ENCODE measurements at regions not wholly inside any gene's neighbourhood (a gene's known extent, or its start where the extent isn't known, plus 50 kb on each side); places are given as distances from the start of the nearest gene placed in this dataset.
A peak's percentile ranks its signal among the peaks of the same experiment; 100 is the strongest.

GRCh38 chr2:12217175-12217574 lies 470.7 kb downstream of the LPIN1 start:
- DNase-seq, result no peak
- Histone ChIP-seq H3K4me3 (no peak overlapping the region), H3K36me3 (no peaks in the 10 kb centered on the region), H3K9me3 (peaks cover 2% of the 10 kb centered on the region), H3K27me3 (no peaks in the 10 kb centered on the region)

GRCh38 chr2:12219761-12220160 lies 473.3 kb downstream of the LPIN1 start:
- no peak overlapping the region for H3K4me3 ChIP-seq

GRCh38 chr2:12221584-12221983 lies 475.2 kb downstream of the LPIN1 start:
- Histone ChIP-seq H3K27me3 (no peaks in the 10 kb centered on the region), H3K36me3 (no peaks in the 10 kb centered on the region), H3K9me3 (peaks cover 37% of the 10 kb centered on the region), H3K4me3 (no peak overlapping the region)
- DNase-seq, result no peak

More at GRCh38 chr2:12219761-12220160, 473.3 kb downstream of the LPIN1 start:
- Histone ChIP-seq H3K9me3 (peaks cover 27% of the 10 kb centered on the region), H3K36me3 (no peaks in the 10 kb centered on the region), H3K27me3 (no peaks in the 10 kb centered on the region)
- DNase-seq, result no peak

DNA sequence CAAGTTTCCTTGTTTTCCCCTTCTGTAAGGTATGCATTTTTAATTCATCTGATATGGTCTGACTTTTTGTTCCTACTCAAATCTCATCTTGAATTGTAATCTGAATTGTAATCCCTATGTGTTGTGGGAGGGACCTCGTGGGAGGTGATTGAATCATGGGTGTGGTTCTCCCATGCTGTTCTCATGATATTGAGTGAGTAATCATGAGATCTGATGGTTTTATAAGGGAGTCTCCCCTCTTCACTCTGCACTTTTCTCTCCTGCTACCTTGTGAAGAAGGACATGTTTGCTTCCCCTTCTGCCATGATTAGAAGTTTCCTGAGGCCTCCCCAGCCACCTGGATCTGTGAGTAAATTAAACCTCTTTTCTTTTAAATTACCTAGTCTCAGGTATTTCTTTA lies 476.1 kb downstream of the LPIN1 start:
- H3K9me3 ChIP-seq, result peaks cover 37% of the 10 kb centered on the region
- no peaks in the 10 kb centered on the region for H3K36me3 ChIP-seq
- DNase-seq, result no peak
- H3K27me3 ChIP-seq, result no peaks in the 10 kb centered on the region
- H3K4me3 ChIP-seq, result no peak overlapping the region

DNA sequence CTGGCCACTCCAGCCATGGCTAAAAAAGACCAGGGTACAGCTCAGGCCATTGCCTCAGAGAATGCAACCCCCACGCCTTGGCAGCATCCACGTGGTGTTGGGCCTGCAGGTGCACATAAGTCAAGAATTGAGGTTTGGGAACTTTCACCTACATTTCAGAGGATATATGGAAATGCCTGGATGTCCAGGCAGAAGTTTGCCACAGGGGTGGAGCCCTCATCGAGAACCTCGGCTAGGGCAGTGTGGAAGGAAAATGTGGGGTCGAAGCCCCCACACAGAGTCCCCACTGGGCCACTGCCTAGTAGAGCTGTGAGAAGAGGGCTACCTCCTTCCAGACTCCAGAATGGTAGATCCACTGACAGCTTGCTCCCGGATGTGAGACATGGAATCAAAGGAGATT lies 477.3 kb downstream of the LPIN1 start:
- Histone ChIP-seq H3K36me3 (no peaks in the 10 kb centered on the region), H3K9me3 (peaks cover 37% of the 10 kb centered on the region), H3K4me3 (no peak overlapping the region), H3K27me3 (no peaks in the 10 kb centered on the region)
- DNase-seq, result no peak

GRCh38 chr2:12226653-12227052 lies 480.2 kb downstream of the LPIN1 start:
- no peak overlapping the region for H3K4me3 ChIP-seq
- no peaks in the 10 kb centered on the region for H3K27me3 ChIP-seq
- peaks cover 37% of the 10 kb centered on the region for H3K9me3 ChIP-seq

DNA sequence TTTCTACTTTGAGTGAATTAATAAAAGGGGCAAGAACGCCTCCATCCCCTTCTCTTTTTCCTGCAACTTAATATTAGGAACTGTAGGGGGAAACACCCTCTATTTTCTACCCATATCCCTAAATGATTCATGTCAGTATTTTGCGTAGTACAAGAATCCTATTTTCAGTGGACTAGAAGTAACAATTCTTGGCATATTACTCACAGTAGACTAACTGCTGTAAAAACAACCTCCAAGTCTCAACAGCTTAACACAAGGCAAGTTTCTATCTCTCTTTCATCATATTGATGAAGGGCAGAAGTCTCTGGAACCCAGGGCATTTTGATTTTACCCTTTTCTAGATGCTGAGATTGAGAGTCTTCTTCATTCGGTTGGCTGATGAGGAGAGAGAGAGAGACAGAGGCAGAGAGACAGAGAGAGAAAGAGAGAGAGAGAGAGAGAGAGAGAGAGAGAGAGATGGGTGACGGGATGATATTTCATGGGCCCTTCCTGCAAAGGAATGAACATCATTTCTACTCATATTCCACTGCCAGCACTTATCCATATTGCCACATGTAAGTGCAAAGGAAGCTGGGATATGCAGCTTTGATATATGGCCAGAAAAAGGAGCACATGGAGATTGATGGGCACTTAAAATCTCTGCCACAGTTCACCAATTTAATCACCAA lies 481.6 kb downstream of the LPIN1 start:
- H3K9me3 ChIP-seq, result peaks cover 27% of the 10 kb centered on the region
- no peak for DNase-seq
- H3K36me3 ChIP-seq, result no peaks in the 10 kb centered on the region
- no peaks in the 10 kb centered on the region for H3K27me3 ChIP-seq
- H3K4me3 ChIP-seq, result no peak overlapping the region

More at GRCh38 chr2:12226653-12227052, 480.2 kb downstream of the LPIN1 start:
- H3K36me3 ChIP-seq, result no peaks in the 10 kb centered on the region
- DNase-seq, result no peak

- 0 out of 2 replicates have a peak, but pooled peaks cover under 1% of the 10 kb centered on the region for H3K9me3 ChIP-seq
- DNase-seq, result no peak
- H3K27me3 ChIP-seq, result no peaks in the 10 kb centered on the region
- no peak overlapping the region for H3K4me3 ChIP-seq
- H3K36me3 ChIP-seq, result no peaks in the 10 kb centered on the region
Measured at GRCh38 chr2:12231288-12231687, 484.9 kb downstream of the LPIN1 start.

GRCh38 chr2:12232876-12233275 lies 483.9 kb upstream of the TRIB2 start:
- no peaks in the 10 kb centered on the region for H3K9me3 ChIP-seq
- no peaks in the 10 kb centered on the region for H3K27me3 ChIP-seq
- DNase-seq, result no peak
- H3K4me3 ChIP-seq, result no peak overlapping the region
- H3K36me3 ChIP-seq, result no peaks in the 10 kb centered on the region

DNA sequence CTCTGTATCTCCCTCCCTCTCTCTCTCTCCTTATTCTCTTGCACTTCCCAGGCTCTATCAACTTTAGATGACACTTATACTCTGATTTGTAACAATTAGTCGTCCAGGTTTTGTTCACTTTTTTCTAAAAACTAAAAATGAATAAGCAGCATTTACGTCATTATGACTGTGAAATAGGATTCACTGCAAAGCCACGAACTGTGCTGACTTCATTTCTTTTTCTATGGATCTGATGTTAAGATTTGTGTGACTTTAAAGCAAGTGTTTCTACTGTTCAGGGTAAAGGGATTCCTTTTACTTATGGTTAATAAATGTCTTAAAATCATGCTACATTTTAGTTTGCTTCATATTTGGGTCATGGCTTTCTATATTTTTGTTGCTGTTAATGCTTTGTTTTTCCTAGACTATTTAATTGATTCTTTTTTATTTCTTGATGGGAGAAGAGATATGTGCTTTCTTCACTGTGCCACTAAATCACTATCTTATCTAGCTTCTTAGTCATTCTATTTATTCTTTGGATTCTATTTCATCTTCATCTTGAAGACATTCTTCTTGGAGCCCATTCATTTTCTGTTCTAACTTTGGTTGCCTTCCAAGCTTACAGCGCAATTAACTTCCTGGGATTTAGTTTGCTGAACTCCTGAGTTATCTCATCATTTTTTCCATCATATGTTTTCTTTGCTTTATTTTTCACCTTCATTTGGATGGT lies 480.4 kb upstream of the TRIB2 start:
- H3K4me3 ChIP-seq, result no peak overlapping the region
- DNase-seq, result no peak
- no peaks in the 10 kb centered on the region for H3K9me3 ChIP-seq
- H3K27me3 ChIP-seq, result no peaks in the 10 kb centered on the region
- no peaks in the 10 kb centered on the region for H3K36me3 ChIP-seq

DNA sequence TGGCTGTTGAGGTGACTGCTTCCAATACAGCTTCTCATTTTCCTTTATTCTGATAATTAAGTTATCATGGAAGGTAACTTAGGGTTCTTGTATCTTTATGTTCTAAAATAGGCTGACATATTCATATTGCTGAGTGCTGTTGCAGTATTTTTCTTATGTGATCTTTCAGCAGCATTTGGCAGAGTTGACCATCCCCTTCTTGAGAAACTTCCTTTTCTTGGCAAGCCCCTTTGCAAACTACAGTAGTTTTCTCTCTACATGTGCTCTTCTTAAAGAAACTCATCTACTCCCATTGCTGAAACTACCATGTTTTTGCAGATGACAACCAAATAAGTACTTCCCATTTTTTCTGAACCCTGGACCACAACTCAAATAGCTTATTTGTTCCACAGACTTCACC lies 476.5 kb upstream of the TRIB2 start:
- Histone ChIP-seq H3K27me3 (no peaks in the 10 kb centered on the region), H3K36me3 (no peaks in the 10 kb centered on the region), H3K4me3 (no peak overlapping the region), H3K9me3 (no peaks in the 10 kb centered on the region)
- no peak for DNase-seq

- Histone ChIP-seq H3K36me3 (no peaks in the 10 kb centered on the region), H3K9me3 (no peaks in the 10 kb centered on the region), H3K4me3 (no peak overlapping the region), H3K27me3 (no peaks in the 10 kb centered on the region)
- no peak for DNase-seq
Measured at GRCh38 chr2:12243381-12243780, 473.4 kb upstream of the TRIB2 start.

DNA sequence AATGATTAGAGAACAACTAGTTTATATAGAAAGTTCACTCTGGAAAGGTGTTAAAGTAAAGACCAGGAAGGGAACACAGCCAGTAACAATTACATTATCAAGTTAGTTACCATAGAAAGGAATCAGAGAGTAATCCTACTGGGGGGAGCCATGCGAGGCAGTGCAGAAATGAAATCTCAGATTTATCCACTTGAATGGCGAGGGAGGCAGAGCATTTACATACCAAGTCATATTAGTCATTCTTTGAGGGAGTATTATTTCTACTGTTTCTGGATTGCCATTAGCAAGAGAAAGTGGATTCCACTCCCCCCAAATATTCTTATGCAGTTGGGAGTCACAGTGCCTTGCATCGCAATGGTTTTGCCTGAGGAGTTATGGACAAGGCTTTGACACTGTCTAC lies 472.7 kb upstream of the TRIB2 start:
- Histone ChIP-seq H3K9me3 (no peaks in the 10 kb centered on the region), H3K27me3 (no peaks in the 10 kb centered on the region), H3K36me3 (no peaks in the 10 kb centered on the region), H3K4me3 (no peak overlapping the region)
- no peak for DNase-seq

DNA sequence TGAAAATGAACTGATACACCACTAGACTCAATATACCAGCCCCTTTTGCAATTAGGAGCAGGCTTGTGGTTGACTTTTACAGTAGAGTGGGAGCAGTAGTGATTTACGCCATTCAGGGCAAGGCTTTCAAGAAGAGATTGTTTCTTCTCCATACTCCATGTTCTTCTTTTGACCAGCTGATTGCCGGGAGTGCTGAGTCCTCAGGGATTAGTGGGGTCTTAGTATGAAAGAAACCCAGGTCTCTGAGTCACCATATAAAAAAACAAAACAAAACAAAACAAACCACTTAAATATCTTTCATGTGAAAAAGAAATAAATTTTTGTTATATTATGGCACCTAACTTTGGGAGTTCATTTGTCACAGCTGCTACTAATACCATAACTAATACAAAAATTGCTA lies 465.6 kb upstream of the TRIB2 start:
- peak; percentile 50 for DNase-seq
- no peak overlapping the region for H3K4me3 ChIP-seq
- H3K27me3 ChIP-seq, result no peaks in the 10 kb centered on the region
- no peaks in the 10 kb centered on the region for H3K9me3 ChIP-seq
- H3K36me3 ChIP-seq, result no peaks in the 10 kb centered on the region

DNA sequence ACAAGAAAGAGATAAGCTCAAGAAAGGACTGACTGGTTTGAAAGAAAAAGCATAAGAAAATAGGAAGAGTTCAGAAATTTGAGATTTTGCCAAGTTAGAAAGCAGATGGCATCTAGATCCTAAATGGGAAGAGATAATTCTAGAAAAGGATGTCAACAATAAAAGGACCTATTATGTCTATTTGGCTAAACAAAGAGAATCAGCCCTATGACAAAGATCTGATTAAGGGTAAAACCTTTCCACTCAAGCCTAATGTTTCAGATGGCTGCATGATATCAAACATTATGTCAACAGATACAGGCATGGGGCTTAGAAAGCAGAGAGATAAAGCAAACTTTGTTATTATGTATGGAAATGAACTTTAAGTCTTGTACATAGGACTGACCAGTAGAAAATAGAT lies 465.0 kb upstream of the TRIB2 start:
- no peak for DNase-seq
- Histone ChIP-seq H3K4me3 (no peak overlapping the region), H3K36me3 (no peaks in the 10 kb centered on the region), H3K27me3 (no peaks in the 10 kb centered on the region), H3K9me3 (no peaks in the 10 kb centered on the region)

GRCh38 chr2:12253167-12253778 lies 463.5 kb upstream of the TRIB2 start:
- Histone ChIP-seq H3K36me3 (no peaks in the 10 kb centered on the region), H3K4me3 (no peak overlapping the region), H3K27me3 (no peaks in the 10 kb centered on the region), H3K9me3 (no peaks in the 10 kb centered on the region)
- DNase-seq, result no peak

- Histone ChIP-seq H3K9me3 (no peaks in the 10 kb centered on the region), H3K27me3 (no peaks in the 10 kb centered on the region), H3K4me3 (no peak overlapping the region), H3K36me3 (no peaks in the 10 kb centered on the region)
- DNase-seq, result no peak
Measured at GRCh38 chr2:12254280-12254860, 462.4 kb upstream of the TRIB2 start.

Data from MG63 (cell line).